H7 (cell line): ENCODE measurements at regions not wholly inside any gene's neighbourhood (a gene's known extent, or its start where the extent isn't known, plus 50 kb on each side); places are given as distances from the start of the nearest gene placed in this dataset.

Source experiments
- DNase-seq: peaks from one replicate; pipeline ENCODE4 v3.0.0; 2012
- H3K27me3 ChIP-seq: 2 replicates; pipeline ENCODE4 v1.6.0; 2011; ENCODE audit warnings: mild to moderate bottlenecking, low read length; ENCODE audit not compliant: control insufficient read depth, insufficient read depth
- H3K36me3 ChIP-seq: replicated peaks from 2 replicates; pipeline ENCODE4 v1.5.1; 2011; ENCODE audit warnings: low read length; ENCODE audit not compliant: control insufficient read depth, insufficient read depth
- H3K4me3 ChIP-seq: 2 replicates; pipeline ENCODE4 v1.5.1; 2011; ENCODE audit warnings: low read depth, mild to moderate bottlenecking, control low read depth, low read length, moderate library complexity; ENCODE audit not compliant: insufficient read depth

DNA sequence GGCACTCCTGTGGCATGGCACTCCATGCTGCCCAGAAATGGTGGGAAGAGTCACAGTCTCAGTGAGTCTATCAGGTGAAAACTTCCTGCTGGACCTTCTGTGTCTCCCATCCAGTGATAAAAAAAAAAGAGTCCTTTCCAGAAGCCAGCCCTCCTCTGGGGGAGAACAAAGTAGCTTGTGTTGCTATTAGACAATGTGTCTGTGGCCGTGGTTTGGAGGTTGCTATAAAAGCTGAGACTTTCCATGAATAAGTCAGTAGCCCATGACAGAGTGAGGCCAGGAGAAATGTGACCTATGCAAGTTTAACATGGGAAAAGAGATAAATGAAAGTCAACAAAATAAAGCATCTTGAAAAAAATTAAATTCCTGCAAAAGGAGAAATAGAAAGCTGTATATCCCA, 250.7 kb upstream of the MON1B start:
- Histone ChIP-seq H3K4me3 (no peak overlapping the region), H3K36me3 (no peaks in the 10 kb centered on the region)
- no peak for DNase-seq

DNA sequence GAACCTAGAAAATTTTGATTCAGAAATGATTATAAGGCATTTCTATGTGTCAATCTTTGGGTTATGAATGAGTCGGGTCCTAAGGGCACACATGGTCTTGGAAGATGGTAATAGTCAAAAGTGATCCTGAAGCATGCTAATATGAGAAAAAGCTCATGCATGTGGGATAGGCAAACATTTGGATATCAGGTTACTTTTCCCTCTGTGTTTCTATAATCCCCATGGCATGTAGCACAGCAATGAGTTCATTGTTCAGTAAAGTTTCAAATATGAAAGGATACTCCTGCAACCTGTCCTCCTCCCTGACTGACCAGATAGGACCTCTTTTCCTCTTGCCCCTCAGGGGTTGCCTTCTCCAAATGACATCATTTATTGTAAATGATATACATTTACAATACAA, 249.9 kb upstream of the MON1B start:
- no peaks in the 10 kb centered on the region for H3K36me3 ChIP-seq
- no peaks in the 10 kb centered on the region; the same call in 1 of the 2 replicates for H3K27me3 ChIP-seq
- H3K4me3 ChIP-seq: no peak overlapping the region
- no peak for DNase-seq

More for the DNA sequence above, 250.7 kb upstream of the MON1B start:
- no peaks in the 10 kb centered on the region; the same call in 1 of the 2 replicates for H3K27me3 ChIP-seq

DNA sequence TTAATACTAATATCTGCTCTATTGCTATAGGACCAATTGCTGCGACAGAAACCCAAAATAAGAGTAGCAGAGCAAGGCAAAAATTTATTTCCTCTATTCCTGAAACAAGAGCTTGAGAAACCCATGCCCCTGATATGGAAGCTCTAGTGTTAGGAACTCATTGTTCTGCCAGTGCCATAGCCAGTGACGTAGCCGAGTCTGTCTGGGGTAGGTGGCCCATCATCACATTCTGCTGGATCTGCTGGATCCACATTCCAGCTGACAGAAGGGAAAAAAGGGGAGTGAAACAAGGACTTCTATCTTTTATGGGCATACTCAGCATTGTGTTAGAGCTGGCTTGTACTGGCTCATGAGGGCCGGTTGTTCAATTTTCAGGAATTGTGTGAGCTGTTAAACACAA, 248.9 kb upstream of the MON1B start:
- H3K4me3 ChIP-seq: no peak overlapping the region
- H3K36me3 ChIP-seq: no peaks in the 10 kb centered on the region
- H3K27me3 ChIP-seq: no peaks in the 10 kb centered on the region
- DNase-seq: no peak

DNA sequence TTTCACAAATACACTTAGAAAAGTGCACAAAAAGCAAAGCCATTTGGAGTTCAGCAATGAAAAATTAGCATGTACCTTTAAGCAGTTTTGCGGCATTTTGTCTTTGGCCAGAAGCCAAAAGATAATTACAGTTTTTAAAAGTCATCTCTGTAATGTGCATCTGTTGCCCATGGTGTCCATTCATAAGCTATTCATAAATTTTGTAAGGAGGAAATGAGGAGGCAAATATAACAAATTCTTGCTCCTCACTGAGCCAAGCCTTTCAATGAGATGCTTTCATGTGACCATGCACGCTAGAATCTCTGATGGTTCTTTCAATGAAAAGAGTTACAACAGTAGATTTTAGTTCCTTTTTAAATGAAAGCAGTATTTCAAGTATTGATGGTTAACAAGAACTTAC, 247.1 kb upstream of the MON1B start:
- Histone ChIP-seq H3K27me3 (no peaks in the 10 kb centered on the region), H3K36me3 (no peaks in the 10 kb centered on the region)
- no peak for DNase-seq

DNA sequence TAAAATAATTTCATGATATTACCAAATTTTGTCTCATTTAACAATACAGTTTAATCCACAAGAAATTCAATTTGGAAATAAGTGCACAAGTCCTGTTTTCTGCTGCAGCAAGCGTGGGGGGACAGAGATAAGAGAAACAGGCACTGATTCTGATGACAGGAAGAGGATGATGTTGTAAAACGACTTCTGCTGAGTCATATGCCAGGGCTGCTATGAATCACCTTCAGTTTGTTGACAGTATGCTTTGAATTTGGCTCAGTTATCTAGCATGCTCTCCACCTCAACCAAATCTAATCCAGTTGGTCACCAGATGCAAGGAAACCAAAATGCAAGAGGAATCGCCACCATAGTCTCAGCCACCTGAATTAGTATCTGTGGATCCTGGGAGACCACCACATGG, 244.1 kb upstream of the MON1B start:
- Histone ChIP-seq H3K4me3 (no peak overlapping the region), H3K36me3 (no peaks in the 10 kb centered on the region), H3K27me3 (no peaks in the 10 kb centered on the region)
- no peak for DNase-seq

More for the DNA sequence above, 247.1 kb upstream of the MON1B start:
- no peak overlapping the region for H3K4me3 ChIP-seq

DNA sequence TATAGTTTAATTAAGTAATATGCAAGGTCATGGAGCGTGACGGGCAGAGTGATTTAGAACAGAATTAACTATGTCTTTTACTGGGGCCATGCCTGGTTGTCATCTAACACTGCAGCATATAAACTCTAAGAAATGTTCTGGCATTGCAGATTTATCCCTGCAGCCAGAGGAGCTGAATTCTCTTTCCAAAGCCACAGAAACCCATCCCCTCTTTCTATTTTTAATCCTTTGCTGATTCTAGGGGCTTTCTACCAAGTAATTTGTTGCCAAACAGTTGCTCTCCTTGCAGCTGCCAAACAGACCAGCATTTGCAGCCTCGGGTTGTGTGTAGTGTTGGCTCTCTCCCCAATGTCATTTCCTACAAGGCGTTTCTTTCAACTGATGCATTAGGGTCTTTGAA, 243.2 kb upstream of the MON1B start:
- Histone ChIP-seq H3K4me3 (no peak overlapping the region), H3K27me3 (no peaks in the 10 kb centered on the region), H3K36me3 (no peaks in the 10 kb centered on the region)
- no peak for DNase-seq

DNA sequence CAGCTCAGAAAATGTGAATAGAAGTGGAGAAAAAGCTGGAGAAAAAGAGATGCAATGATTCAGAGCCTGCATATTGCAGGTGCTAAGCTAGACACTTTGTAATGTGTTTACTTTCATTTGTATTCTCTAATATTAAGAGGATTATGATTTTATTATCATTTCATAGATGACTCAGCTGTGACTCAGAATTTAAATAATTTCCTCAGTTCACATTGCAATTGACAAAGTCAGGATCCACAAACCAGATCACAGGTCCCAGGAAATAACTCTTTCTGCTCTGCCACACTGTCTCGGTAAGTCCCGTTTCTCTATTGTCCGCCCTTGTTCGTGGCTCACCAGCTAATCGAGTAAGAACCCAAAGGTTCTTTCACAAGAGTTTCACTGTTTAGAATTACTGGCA, 235.4 kb upstream of the MON1B start:
- Histone ChIP-seq H3K36me3 (no peaks in the 10 kb centered on the region), H3K27me3 (no peaks in the 10 kb centered on the region), H3K4me3 (no peak overlapping the region)
- DNase-seq: no peak

DNA sequence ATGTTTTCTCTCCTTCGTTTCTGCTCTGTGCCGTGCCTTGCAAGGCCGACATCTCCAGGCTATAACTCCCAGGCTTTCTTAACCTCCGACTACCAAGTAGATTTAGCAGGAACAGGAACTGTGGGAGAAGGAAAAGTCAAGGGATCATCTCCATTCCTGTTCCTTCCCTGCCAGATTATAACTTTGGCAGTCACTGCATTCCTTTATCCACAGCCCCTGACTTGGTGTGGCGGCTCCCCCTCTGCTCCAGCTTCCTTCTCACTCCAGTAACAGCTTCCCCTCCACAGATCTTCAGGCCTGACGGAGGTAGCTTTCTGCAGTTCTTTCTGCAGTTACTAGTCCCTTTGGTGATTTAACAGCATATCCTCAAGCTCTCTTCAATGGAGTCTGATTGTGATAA, 234.6 kb upstream of the MON1B start:
- H3K36me3 ChIP-seq: no peaks in the 10 kb centered on the region
- no peak overlapping the region for H3K4me3 ChIP-seq
- no peaks in the 10 kb centered on the region for H3K27me3 ChIP-seq
- DNase-seq: no peak

DNA sequence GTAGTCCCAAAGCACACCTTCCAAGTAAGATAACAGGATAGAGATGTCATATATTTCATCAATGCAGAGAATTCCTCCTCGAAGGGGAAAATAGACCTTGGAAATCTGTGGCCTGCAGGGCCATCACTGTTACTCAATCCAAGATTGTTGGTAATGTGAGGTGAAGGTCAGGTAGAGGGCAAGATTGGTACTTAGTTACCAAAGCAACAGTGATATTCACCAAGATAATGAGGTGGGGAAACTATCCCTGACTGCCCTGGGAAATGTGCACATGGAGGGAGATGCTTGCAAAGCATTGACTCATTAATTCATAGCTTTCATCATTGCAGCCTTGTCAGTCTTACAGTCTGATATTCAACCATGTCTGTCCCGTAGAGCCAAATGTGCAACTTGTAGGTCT, 234.1 kb upstream of the MON1B start:
- no peak overlapping the region for H3K4me3 ChIP-seq

DNA sequence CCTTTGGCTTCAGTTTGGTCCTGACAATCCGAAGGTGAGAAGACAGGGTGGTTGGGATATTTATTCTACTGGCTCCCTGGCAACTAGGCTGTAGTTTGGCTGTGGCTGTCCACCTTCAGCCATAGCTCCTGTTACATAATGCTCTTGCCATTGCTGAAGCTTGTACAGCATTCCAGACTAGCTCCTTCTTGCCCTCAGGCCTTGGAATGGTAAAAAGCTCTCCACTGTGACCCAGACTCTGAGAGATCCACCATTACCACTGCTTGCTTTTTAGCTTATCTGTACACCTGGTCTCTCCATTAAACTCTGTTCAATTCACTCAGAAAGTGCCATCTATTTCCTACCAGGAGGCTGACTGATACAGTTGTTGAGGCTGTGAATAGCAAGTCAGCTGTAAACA, 231.8 kb upstream of the MON1B start:
- no peaks in the 10 kb centered on the region for H3K36me3 ChIP-seq

More for the DNA sequence above, 234.1 kb upstream of the MON1B start:
- H3K27me3 ChIP-seq: no peaks in the 10 kb centered on the region
- H3K36me3 ChIP-seq: no peaks in the 10 kb centered on the region
- no peak for DNase-seq

DNA sequence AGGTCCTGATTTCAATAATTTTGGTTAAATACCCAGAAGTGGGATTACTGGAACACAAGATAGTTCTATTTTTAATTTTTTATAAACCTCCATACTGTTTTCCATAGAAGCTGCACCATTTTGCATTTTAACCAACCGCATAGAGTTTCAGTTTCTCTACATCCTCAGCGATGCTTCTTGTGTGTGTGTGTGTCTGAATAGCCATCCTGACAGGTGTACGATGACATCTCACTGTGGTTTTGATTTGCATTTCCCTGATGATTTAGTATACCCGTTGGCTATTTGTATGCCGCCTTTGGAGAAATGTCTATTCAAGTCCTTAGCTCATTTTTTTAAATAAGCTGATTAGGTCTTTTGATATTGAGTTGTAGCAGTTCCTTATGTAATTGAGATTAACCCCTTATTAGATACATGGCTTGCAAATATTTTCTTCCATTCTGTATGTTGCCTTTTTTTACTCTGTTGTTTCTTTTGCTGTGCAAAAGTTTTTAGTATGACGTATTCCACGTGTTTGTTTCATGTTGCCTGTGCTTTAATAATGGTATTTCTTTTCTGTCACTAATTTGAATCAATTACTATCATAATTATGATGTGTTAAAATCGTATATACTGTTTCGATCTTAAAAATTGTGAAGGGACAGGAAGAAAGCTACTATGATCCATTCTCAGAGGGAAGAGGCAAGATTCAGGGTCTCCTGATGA, 227.2 kb upstream of the MON1B start:
- no peak for DNase-seq
- no peaks in the 10 kb centered on the region for H3K36me3 ChIP-seq
- no peak overlapping the region for H3K4me3 ChIP-seq
- H3K27me3 ChIP-seq: no peaks in the 10 kb centered on the region

More for the DNA sequence above, 231.8 kb upstream of the MON1B start:
- no peak overlapping the region for H3K4me3 ChIP-seq
- no peak for DNase-seq
- H3K27me3 ChIP-seq: no peaks in the 10 kb centered on the region

DNA sequence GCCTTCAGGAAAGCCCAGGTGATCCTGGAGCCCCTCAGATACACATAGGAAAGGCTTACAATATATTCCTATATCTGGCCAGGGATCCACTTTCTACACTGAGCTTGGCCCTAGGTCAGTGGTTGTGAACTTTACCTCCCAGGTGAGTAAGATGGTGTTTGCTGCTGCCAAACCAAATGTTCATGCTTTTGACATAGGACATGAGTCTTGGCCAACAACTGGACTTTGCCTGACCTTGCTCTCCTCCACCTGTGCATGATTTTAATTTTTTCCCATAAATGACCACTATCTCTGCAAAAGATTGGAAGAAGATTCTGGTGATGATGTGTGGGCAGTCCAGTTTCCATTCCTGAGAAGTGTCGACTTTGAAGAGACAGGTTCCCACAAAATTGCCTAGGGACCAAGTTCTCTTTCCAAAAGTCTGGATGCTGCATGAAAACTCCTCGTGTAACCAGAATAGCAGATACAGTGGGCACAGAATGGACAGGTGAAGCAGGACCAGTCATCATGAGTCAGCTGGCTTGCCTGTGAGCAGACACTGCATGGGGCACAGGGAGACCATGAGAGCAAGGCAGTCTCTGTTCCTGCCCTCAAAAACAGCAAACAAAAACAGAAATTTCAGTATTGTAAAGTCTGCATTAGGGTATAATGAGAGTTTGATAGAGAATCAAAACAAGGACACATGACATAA, 226.4 kb upstream of the MON1B start:
- no peak for DNase-seq
- no peak overlapping the region for H3K4me3 ChIP-seq
- H3K36me3 ChIP-seq: no peaks in the 10 kb centered on the region
- H3K27me3 ChIP-seq: no peaks in the 10 kb centered on the region

DNA sequence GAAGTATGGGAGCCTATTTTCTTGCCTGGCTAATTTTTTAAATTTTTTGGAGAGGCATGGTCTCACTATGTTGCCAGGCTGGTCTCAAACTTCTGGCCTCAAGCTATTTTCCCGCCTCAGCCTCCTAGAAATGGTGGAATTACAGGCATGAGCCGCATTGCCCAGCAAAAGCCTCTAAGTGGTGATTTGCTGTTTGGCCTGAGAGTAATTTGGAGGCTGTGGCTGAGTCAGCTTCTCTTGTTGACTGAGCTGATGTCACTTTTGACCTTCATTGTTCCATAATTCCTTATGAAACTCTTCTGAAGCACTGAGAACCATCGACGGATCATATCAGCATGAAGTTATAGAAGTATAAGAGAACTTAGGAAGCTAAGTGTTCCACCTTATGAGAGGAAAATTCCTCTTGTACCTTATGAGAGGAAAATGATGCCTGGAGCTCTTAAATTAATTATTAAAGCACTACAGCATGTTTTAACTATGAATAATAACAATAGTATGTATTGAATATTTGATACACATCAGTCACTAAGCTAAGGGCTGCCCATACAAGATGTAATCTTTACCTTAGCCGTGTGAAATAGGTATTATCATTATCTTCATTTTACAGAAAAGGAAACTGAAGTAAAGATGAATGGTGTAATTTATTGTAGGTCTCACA, 220.8 kb upstream of the MON1B start:
- no peaks in the 10 kb centered on the region for H3K27me3 ChIP-seq
- no peaks in the 10 kb centered on the region for H3K36me3 ChIP-seq
- DNase-seq: no peak
- H3K4me3 ChIP-seq: no peak overlapping the region

DNA sequence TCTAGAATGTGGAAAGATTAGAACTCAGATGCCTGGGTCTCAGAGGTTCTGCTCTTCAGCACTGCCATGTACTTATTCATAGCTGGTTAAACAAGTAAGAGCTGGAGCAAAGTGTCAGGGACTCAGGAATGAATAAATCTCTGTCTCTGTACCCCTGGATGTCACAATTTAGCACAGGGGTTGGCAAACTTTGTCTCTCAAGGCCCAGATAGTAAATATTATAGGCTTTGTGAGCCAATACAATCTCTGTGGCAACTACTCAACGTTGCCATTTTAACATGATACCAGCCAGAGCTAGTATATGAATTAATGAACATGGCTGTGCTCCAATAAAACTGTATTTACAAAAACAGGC, 220.3 kb upstream of the MON1B start:
- no peaks in the 10 kb centered on the region for H3K27me3 ChIP-seq
- no peak overlapping the region for H3K4me3 ChIP-seq
- no peak for DNase-seq
- no peaks in the 10 kb centered on the region for H3K36me3 ChIP-seq

DNA sequence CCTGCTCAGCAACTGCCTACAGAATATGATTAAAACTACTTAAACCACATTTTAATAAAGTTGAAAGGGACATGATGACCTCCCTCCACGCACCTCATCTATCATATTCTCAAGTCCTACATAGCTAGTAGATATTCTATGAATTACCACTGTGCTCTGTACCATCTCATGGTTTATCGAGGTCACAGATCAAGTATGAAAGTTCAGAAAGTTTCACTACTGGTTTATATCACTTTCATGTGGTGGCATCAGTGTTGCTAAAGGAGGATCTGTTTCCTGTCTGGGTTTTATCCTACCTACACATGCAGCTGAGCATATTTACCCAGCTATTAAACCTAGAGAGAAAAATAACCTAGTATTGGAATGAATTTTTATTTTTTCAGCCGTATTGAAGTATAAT, 214.9 kb upstream of the MON1B start:
- no peak overlapping the region for H3K4me3 ChIP-seq
- no peaks in the 10 kb centered on the region for H3K36me3 ChIP-seq
- H3K27me3 ChIP-seq: no peaks in the 10 kb centered on the region
- DNase-seq: no peak
